Nephron (organoid): ENCODE measurements at regions not wholly inside any gene's neighbourhood (a gene's known extent, or its start where the extent isn't known, plus 50 kb on each side); places are given as distances from the start of the nearest gene placed in this dataset.
"Not testable (repeated sequence)": the region's sequence is repeated elsewhere in the genome, so short reads cannot be mapped to it uniquely, and the experiment has no call there.

ENCODE experiments used
- H3K27ac Mint-ChIP-seq, 3 experiments: 2 replicates each; pipeline ENCODE4 v1.8.0; 2020; ENCODE audit warnings: mixed read lengths in 3 of 3, mild to moderate bottlenecking in 2 of 3, moderate library complexity in 1 of 3
- H3K27me3 Mint-ChIP-seq: 2 replicates; pipeline ENCODE4 v1.8.0; 2021; ENCODE audit warnings: low read depth, mild to moderate bottlenecking, moderate library complexity, mixed read lengths
- H3K36me3 Mint-ChIP-seq: 2 replicates; pipeline ENCODE4 v1.8.0; 2020; ENCODE audit warnings: low read depth, mixed read lengths
- H3K4me1 Mint-ChIP-seq: 2 replicates; pipeline ENCODE4 v1.8.0; 2020; ENCODE audit warnings: mixed read lengths
- H3K4me3 Mint-ChIP-seq, 3 experiments: 2 replicates each; pipeline ENCODE4 v1.8.0; 2020; ENCODE audit warnings: mild to moderate bottlenecking in 3 of 3, mixed read lengths in 3 of 3, moderate library complexity in 2 of 3
- H3K9me3 Mint-ChIP-seq: 2 replicates; pipeline ENCODE4 v1.8.0; 2020; ENCODE audit warnings: mixed read lengths
- TF ChIP-seq, protein P1 (sequence below), 3 experiments: fragments of 200-600 bp; sonication (generic); IDR thresholded peaks; one replicate each; pipeline ENCODE4 v1.5.0; 2021; ENCODE audit warnings: antibody characterized with exemption in 3 of 3; ENCODE audit not compliant: unreplicated experiment in 3 of 3

DNA sequence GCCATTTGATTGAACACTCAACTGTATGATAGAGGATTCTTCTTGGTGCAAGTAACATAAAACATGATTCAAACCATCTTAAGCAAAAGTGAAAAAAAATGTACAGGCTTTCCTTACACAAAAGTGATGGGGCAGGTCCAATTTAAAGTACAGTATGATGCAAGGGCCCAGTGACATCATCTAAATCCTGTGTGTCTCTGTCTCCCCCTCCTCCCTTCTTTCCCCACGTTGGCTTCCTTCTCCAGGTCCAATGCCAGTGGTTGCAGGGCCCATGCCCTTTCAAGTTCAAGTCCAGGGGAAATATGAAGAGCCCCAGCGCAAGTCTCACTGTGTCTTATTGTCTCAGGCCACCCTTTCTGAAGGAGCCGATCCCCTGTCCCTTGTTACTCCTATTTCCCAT lies 332.3 kb downstream of the SHQ1 start:
- Mint-ChIP-seq H3K27ac (peak overlapping the region in 1 of 3 experiments; percentile 62), H3K36me3 (no peaks in the 10 kb centered on the region), H3K4me3 (no peak overlapping the region), H3K9me3 (no peaks in the 10 kb centered on the region), H3K4me1 (peaks cover 38% of the 10 kb centered on the region), H3K27me3 (peaks cover 6% of the 10 kb centered on the region)
- TF ChIP-seq, protein P1, sequence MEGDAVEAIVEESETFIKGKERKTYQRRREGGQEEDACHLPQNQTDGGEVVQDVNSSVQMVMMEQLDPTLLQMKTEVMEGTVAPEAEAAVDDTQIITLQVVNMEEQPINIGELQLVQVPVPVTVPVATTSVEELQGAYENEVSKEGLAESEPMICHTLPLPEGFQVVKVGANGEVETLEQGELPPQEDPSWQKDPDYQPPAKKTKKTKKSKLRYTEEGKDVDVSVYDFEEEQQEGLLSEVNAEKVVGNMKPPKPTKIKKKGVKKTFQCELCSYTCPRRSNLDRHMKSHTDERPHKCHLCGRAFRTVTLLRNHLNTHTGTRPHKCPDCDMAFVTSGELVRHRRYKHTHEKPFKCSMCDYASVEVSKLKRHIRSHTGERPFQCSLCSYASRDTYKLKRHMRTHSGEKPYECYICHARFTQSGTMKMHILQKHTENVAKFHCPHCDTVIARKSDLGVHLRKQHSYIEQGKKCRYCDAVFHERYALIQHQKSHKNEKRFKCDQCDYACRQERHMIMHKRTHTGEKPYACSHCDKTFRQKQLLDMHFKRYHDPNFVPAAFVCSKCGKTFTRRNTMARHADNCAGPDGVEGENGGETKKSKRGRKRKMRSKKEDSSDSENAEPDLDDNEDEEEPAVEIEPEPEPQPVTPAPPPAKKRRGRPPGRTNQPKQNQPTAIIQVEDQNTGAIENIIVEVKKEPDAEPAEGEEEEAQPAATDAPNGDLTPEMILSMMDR (IDR thresholded peaks at IDR 0.05; ENCODE audit: unreplicated experiment in 3 of 3), result no peak

DNA sequence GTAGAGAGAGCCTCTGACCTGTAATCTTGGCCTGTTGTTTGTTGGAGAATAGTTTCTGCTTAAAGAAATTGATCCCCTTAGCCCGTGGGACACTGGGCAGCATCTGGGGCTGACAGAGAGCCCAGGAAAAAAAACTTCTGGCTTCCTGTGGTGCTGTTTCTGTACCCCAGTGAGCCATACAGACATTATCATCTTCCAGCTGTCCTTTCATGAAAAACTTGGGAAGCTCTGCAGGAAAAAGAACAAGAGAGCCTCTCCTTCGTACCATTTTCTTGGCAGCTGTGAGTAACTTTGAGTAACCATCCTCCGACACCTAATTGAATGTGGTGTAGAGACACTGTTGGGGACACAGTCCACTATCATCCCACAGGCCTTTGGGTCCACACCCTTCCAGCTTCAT lies 333.0 kb downstream of the SHQ1 start:
- H3K4me1 Mint-ChIP-seq, result peaks cover 38% of the 10 kb centered on the region
- TF ChIP-seq, protein P1 (IDR thresholded peaks at IDR 0.05; ENCODE audit: unreplicated experiment in 3 of 3), result no peak
- H3K4me3 Mint-ChIP-seq, result no peak overlapping the region
- peak overlapping the region in 2 of 3 experiments; percentile 53 to 62 for H3K27ac Mint-ChIP-seq
- no peaks in the 10 kb centered on the region for H3K9me3 Mint-ChIP-seq
- H3K27me3 Mint-ChIP-seq, result peaks cover 6% of the 10 kb centered on the region
- no peaks in the 10 kb centered on the region for H3K36me3 Mint-ChIP-seq

DNA sequence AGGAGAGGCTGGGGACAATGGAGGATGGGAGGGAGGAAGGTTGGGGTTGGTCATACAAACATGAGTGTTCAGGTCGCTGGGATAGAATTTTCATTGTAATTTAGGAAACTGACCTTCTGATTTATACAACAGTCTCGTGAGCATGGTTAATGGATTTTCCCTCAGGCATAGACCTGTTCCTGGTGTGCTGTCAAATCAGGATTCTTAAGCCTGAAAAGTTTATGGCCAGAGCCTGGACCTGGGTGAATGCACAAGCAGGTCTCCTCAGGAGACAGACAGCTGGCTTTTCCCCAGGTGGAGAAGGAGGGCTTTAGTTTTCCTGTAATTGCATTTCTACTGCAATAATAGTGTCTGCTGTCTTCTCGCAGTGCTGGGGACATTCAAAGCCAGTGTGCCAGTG lies 338.0 kb downstream of the SHQ1 start:
- H3K27ac Mint-ChIP-seq, result peak overlapping the region in 1 of 3 experiments; percentile 0
- TF ChIP-seq, protein P1 (IDR thresholded peaks at IDR 0.05; ENCODE audit: unreplicated experiment in 3 of 3), result no peak

DNA sequence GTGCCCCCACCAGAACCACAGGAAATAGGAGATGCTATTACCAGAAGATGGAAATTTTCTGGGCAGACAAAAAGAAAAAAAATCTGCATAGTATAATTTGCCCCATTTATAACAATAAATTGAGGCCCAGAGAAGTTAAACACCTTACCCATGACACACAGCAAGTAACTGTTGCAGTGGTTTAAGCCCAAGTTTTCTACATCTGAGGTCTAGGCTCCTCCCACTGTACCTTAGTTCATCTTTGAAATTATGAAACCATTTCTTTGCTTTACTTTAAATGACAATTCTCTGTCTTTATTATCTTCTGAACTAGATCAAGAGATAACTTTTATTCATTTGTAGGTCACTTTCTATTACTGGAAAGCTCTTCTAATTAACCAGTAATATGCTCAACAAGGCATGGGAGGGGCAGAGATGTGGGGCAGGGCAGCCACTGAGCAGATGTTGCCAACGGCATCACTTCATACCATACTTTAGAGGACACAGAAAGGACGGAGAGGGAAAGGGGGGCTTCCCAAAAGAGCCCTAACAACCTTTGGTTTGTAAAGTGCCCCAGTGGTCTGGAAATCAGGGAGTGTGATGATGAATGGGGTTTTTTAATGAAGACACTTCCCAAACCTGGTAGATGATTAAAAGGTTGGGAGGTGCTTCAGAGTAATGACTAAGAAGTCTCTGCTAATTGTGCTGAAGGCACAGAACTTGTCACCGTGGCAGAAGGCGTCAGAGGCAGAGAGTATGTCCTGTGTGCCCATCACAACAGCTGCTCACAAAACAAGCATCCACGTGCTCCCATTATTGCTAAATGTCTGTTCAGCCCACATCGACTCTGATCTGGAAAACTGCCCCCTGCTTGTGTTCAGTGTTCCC lies 342.5 kb downstream of the SHQ1 start:
- Mint-ChIP-seq H3K9me3 (no peaks in the 10 kb centered on the region), H3K36me3 (no peaks in the 10 kb centered on the region), H3K4me1 (no peaks in the 10 kb centered on the region), H3K4me3 (no peak overlapping the region), H3K27ac (no peak overlapping the region), H3K27me3 (peaks cover 26% of the 10 kb centered on the region)
- TF ChIP-seq, protein P1 (IDR thresholded peaks at IDR 0.05; ENCODE audit: unreplicated experiment in 3 of 3), result no peak

More for the DNA sequence above, 338.0 kb downstream of the SHQ1 start:
- H3K9me3 Mint-ChIP-seq, result no peaks in the 10 kb centered on the region
- peaks cover 15% of the 10 kb centered on the region for H3K27me3 Mint-ChIP-seq
- H3K36me3 Mint-ChIP-seq, result no peaks in the 10 kb centered on the region
- H3K4me1 Mint-ChIP-seq, result peaks cover 3% of the 10 kb centered on the region
- no peak overlapping the region for H3K4me3 Mint-ChIP-seq

DNA sequence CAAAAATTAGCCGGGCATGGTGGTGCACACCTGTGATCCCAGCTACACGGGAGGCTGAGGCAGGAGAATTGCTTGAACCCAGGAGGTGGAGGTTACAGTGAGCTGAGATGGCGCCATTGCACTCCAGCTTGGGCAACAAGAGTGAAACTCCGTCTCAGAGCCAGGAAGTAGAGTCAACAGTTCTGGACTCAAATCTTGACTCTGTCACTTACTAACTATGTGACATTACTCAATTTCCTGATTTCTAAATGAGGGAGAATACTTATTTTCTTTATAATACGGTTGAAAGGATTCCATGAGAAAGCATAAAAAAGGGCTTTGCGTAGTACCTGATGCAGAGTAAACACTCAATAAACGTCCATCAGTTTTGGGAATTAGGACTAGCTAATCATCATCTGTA lies 350.7 kb downstream of the SHQ1 start:
- not testable (repeated sequence) for H3K9me3 Mint-ChIP-seq, H3K36me3 Mint-ChIP-seq, H3K27ac Mint-ChIP-seq, H3K4me3 Mint-ChIP-seq, H3K4me1 Mint-ChIP-seq
- H3K27me3 Mint-ChIP-seq, result peaks cover 15% of the 10 kb centered on the region

DNA sequence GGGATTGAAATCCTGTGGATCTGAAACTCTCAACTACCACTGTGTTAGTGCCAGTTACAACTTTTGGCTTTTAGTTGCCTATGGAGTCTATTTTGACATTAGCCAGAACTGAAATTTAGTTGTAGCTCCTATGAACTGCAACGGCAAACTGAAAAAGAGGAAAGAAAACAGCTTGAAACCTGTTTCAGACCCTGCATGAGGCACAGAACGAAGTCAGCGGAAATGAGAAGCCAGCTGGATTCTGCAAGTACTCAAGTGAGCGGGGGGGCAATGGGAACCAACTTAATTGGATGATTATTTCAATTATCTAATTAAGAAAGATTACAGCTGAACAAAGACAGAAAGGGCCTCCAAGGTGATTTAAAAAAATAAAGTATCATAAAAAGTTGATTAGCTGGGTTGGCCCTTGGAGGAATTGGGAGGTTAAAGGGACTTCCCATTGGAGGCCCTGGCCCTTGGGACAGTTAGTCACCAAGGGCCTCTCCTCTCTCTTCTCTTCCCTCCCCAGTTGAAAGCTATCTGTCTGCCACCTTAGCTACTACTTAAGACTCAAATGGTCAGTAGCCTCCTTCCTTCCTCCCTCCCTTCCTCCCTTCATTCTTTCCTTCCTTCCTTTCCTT lies 352.1 kb downstream of the SHQ1 start:
- H3K27me3 Mint-ChIP-seq, result peaks cover 19% of the 10 kb centered on the region
- peaks cover 8% of the 10 kb centered on the region for H3K9me3 Mint-ChIP-seq
- no peak overlapping the region for H3K4me3 Mint-ChIP-seq
- H3K27ac Mint-ChIP-seq, result no peak overlapping the region
- TF ChIP-seq, protein P1 (IDR thresholded peaks at IDR 0.05; ENCODE audit: unreplicated experiment in 3 of 3), result no peak
- H3K36me3 Mint-ChIP-seq, result no peaks in the 10 kb centered on the region
- H3K4me1 Mint-ChIP-seq, result no peaks in the 10 kb centered on the region
